Lower leg skin (tissue), 4 donors: ENCODE measurements at regions not wholly inside any gene's neighbourhood (a gene's known extent, or its start where the extent isn't known, plus 50 kb on each side); places are given as distances from the start of the nearest gene placed in this dataset.
A peak's percentile ranks its signal among the peaks of the same experiment; 100 is the strongest.
"Not testable (repeated sequence)": the region's sequence is repeated elsewhere in the genome, so short reads cannot be mapped to it uniquely, and the experiment has no call there.

Source experiments
- DNase-seq, 2 donors: peaks; one replicate each; pipeline ENCODE4 v3.0.0-alpha.2; 2019; ENCODE audit warnings: low spot score in 2 of 2
- H3K4me3 ChIP-seq: fragments of 200-600 bp; sonication (generic); 2 replicates; pipeline ENCODE4 v1.5.1; 2017; ENCODE audit warnings: mild to moderate bottlenecking, low read depth; ENCODE audit not compliant: poor library complexity, severe bottlenecking
- CTCF ChIP-seq, 3 donors: fragments of 450-650 bp; IDR thresholded peaks; one replicate each; pipeline ENCODE4 v1.5.1; 2016; ENCODE audit warnings: antibody characterized with exemption in 3 of 3, mild to moderate bottlenecking in 3 of 3, moderate library complexity in 2 of 3
- POLR2A ChIP-seq, 2 donors: fragments of 450-650 bp; IDR thresholded peaks; one replicate each; pipeline ENCODE4 v1.6.1; 2016 to 2017; ENCODE audit warnings: antibody characterized with exemption in 2 of 2, mild to moderate bottlenecking in 1 of 2, moderate library complexity in 1 of 2
- WGBS, 2 donors: methylation state at CpG; one replicate each; pipeline ENCODE4 v1.1.5; 2018; 5-methylcytosine and 5-hydroxymethylcytosine counted together
- intact Hi-C: fragments of 100-400 bp; cut with DNase I; formaldehyde crosslinking; loops from one replicate; pipeline ENCODE4 v1.15.0; 2023; ENCODE audit warnings: low total_unique reads

GRCh38 chr3:40689837-40690236 lies 165.1 kb downstream of the ZNF621 start:
- TF ChIP-seq CTCF (IDR thresholded peaks at IDR 0.05) (no peak), POLR2A (IDR thresholded peaks at IDR 0.05) (no peak)
- DNase-seq = no peak
- 74 to 76% methylated on average over 1 of the region's 1 CpG for WGBS, 2 donors
- intact Hi-C loops = no loop called here
- no peak overlapping the region for H3K4me3 ChIP-seq

GRCh38 chr3:40690749-40691451 lies 166.1 kb downstream of the ZNF621 start:
- intact Hi-C loops = no loop called here
- DNase-seq = peak; percentile 69 to 92
- WGBS, 2 donors = 23 to 25% methylated on average over 9 of the region's 9 CpGs
- TF ChIP-seq CTCF (IDR thresholded peaks at IDR 0.05) (no peak), POLR2A (IDR thresholded peaks at IDR 0.05) (no peak)
- no peak overlapping the region for H3K4me3 ChIP-seq

GRCh38 chr3:40691452-40691861 lies 166.7 kb downstream of the ZNF621 start:
- intact Hi-C loops = no loop called here
- DNase-seq = peak in 1 of 2 donors; percentile 28
- 65 to 71% methylated on average over 4 of the region's 4 CpGs for WGBS, 2 donors

GRCh38 chr3:40695848-40696247 lies 171.1 kb downstream of the ZNF621 start:
- TF ChIP-seq POLR2A (IDR thresholded peaks at IDR 0.05) (no peak), CTCF (IDR thresholded peaks at IDR 0.05) (no peak)
- WGBS, 2 donors = 40 to 47% methylated on average over 2 of the region's 2 CpGs
- no peak overlapping the region for H3K4me3 ChIP-seq
- intact Hi-C loops = no loop called here
- no peak for DNase-seq

More at GRCh38 chr3:40691452-40691861, 166.7 kb downstream of the ZNF621 start:
- no peak overlapping the region for H3K4me3 ChIP-seq
- TF ChIP-seq POLR2A (IDR thresholded peaks at IDR 0.05) (no peak), CTCF (IDR thresholded peaks at IDR 0.05) (no peak)

- H3K4me3 ChIP-seq, DNase-seq, intact Hi-C loops: not testable (repeated sequence)
Measured at GRCh38 chr3:40698611-40699010, 173.9 kb downstream of the ZNF621 start.

- 83 to 100% methylated on average over 1 of the region's 1 CpG for WGBS, 2 donors
- TF ChIP-seq POLR2A (IDR thresholded peaks at IDR 0.05) = no peak
- TF ChIP-seq CTCF (IDR thresholded peaks at IDR 0.05) = no peak
- intact Hi-C loops = no loop called here
- DNase-seq = no peak
- H3K4me3 ChIP-seq = no peak overlapping the region
Measured at GRCh38 chr3:40701016-40701588, 176.3 kb downstream of the ZNF621 start.
